Retina (tissue), 1 donor: ENCODE measurements at regions not wholly inside any gene's neighbourhood (a gene's known extent, or its start where the extent isn't known, plus 50 kb on each side); places are given as distances from the start of the nearest gene placed in this dataset.

Source experiments
- DNase-seq: peaks from one replicate; pipeline ENCODE4 v3.0.0-alpha.2; 2016

DNA sequence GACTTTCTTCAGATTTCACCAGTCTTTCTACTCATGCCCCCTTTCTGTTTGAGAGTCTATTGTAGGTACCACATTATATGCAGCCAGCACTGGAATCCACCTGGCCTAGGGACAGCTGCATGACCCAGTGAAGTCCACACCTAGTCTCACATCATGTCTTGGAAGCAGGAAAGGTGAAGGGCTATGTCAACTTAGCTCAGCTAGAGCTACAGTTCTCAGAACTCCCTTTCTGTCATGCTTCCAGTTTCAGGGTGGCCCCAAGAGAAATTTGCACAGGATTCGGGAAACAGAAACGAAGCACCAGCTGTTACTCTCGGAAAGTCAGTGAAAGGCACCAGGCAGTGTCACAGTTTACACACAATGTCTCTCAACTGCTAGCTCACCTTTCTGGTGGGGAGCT is 51.6 kb upstream of the NLRP1 start:
- no peak for DNase-seq

DNA sequence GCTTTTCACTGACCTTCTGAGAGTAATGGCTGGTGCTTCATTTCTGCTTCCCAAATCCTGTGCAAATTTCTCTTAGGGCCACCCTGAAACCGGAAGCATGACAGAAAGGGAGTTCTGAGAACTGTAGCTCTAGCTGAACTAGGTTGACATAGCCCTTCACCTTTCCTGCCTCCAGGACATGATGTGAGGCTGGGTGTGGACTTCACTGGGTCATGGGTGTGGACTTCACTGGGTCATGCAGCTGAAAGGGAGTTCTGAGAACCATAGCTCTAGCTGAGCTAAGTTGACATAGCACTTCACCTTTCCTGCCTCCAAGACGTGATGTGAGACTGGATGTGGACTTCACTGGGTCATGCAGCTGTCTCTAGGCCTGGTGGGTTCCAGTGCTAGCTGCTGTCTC is 54.3 kb upstream of the NLRP1 start:
- DNase-seq = no peak

DNA sequence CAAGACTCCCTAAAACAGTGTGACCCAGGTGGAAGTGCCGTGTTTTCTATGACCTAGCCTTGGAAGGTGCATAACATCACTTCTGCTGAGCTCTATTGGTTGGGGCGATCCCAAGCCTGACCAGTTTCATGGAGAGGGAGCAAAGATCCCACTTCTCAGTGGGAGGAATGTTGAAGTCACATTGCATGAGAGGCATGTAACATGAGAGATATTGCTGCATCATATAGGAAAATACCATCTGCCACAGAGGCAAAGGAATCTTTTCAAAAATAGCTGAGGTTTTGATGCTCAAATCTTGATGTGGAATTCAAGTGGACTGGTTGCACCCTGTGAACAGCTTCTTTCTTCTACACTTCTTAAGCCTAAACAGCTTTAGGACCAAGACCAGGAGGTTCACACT is 56.4 kb upstream of the NLRP1 start:
- no peak for DNase-seq

DNA sequence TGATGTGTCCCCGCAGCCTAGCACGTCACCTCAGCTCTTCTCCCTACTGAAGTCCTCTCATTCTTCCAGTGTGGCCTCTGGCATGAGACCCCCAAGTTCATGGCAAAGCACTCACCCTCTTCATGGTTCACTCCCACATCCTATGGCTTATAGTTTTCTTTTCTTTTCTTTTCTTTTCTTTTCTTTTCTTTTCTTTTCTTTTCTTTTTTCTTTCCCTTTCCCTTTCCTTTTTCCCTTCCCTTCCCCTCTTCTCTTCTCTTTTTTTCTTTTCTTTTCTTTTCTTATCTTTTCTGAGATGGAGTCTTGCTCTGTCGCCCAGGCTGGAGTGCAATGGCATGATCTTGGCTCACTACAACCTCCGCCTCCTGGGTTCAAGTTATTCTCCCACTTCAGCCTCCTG is 58.4 kb upstream of the NLRP1 start:
- no peak for DNase-seq

DNA sequence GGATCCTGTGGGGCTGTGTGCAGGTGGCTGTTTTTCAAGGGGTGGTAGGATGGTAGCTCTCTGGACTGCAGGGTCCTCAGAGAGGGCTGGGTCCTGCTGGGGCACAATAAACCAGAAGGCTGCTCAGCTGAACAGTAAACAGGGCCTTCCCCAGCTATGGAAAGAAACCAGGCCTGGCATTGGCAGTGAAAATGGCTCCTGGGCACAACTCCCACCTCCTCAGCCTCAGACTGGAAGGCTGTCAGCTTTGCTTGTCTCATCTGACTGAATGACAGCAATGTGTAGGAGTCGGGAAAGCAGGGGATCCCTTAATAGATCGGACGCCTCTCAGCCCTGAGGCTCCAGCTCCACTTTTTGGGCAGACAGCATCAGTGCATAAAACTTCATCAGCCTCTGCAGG is 59.8 kb upstream of the NLRP1 start:
- no peak for DNase-seq

DNA sequence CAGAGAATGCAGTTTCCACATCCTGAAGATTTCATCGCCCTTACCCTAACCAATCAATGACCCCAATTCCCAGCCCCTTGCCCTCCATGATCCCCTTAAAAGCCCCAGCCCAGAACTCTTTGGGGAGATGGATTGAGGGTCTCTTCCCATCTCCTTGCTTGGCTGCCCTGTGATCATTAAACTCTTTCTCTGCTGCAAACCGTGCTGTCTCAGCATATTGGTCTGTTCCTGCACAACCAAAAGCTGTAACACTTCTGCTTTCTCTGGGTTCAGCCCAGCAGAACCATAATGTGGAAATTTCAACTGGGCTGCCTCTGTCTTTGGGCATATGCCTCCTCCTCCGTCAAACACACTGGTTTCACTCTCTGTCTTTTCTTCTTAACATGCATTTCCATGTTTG is 67.0 kb upstream of the NLRP1 start:
- no peak for DNase-seq

DNA sequence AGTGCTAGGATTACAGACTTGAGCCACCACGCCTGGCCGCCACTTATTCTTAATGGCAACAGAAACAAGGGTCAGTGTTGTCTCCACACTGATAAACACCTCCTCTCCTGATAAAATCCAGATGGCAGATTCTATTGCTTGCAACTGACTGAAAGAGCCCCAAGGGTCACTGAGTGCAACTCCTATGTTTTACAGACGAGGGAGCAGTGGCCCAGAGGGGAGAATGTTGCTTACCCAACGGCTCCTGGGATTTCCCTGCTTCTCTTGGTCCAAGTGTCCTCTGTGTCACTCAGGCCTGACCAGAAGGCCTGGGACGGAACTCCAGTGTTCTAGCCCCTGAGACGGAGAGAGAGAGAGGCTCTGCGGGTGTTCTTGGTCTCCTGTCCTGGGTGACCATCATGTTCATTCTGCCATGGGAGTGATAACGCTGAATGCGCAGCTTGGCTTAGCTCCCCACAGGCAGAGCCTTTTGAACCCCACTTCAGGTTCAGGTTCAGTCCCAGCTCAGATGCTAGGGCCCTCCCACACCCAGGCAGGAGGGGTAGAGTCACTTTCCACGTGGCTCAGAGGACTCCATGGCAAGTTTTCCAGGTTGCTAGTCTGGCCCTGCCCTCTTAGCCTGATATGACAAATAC is 77.3 kb upstream of the NLRP1 start:
- DNase-seq = no peak

DNA sequence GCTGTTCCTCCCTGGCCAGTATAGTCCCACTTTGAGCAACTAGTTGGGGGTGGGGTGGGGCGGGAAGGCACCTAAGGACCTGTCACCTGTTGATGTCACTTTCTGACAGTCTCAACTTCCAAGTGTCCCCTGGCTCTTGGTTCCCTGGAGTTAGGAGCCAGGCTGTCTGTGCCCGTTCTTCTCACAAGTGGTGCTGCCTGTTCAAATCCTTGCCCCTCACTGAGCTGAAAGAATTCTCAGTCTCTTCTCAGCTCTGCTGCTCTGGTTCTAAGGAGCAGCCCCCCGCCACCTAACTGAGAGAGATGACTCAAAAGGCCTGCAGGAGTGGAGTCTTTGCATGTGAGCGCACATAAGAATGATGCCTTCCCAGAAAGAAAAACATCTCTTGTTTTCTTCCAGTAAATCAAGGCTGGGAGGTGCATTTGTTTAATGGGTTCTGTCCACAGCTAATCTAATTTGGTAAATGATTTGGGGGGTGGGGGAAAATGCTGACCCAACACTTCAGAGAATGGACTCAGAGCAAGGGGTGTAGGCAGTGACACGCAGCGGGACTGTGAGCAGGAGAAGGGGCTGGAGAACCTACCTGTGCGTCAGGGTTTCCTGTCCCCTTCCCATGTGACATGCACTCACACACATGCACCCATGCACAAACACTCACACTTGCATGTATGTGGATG is 78.2 kb upstream of the NLRP1 start:
- no peak for DNase-seq

DNA sequence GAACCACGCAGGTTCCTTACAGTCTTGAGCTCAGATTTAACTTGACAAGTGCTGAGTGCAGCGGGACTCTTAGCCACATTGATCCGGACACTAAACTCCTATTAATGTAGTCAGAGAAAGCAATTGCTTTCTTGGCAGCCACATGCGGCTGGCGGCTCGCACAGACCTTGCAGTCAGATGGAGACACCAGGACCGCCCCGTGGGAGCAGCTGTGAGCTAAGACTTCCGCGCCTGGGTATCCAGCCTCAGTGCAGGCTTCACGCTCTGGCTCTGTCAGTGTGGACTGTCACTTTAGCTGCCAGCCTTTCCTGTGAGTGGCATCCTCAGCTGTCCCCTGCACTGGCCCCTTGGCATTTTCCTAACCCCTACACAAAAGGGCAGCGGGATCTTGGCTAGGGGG is 80.9 kb upstream of the NLRP1 start:
- peak; percentile 73 for DNase-seq

DNA sequence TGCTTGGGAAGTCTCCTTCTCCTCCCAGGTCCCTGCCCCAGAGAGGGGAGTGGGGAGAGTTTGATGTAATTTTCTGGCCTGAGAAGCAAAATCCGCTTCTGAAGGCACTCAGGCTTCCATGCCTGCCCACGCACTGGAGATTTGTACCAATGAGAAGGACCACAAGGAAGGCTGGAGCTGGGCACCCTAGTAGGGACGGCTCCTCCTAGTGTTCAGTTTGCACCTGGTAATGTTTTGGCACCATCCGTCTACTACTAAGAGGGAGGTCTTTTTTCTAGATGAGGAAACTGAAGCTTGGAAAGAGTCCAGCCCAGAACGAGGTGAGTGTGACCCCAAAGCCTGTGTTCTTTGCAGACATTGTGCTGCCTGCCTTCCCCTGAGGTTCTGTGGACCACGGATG is 83.6 kb upstream of the NLRP1 start:
- DNase-seq = no peak

DNA sequence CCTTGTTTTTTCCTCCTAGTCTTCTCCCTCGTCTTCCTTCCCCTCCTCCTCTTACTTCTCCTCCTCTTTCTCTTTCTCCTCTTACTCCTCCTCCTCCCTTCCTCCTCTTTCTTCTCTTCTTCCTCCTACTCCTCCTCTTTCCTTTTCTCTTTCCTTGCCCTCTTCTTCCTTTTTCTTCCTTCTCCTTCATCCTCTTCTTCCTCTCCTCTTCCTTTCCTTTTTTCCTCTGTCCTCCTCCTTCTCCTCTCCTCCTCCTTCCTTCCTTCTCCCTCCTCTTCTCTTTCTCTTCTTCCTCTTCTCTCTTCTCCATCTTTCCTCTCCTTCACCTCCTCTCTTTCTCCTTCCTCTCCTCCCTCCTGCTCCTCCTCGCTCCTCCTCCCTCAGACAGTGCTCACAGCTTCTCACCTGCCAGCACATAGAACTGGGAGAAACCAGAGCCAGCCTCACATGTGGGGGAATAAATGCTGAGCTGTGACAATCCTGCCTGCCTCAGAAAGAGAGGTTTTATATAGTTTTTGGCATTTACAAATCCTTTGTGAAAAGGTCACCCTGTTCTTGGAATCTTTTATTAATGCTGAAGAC is 84.3 kb upstream of the NLRP1 start:
- DNase-seq = no peak

DNA sequence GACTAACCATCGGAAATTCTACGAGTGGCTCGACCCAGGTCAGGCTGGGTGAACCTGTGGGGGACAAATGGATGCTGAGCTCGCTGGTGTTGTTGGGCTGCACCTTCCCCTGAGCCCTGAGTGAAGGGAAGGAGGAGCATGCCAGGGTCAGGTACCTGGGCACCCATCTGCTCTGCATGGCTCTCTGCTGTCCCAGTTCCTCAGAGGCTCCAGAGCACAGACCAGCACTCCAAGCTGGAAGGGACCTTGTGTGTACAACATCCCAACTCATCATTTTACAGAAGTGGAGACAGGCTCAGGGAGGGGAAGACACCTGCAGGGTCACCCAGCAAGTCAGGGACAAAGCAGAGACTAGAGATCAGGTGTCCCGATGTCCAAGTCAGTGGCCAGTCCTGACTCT is 84.9 kb upstream of the NLRP1 start:
- DNase-seq = no peak

DNA sequence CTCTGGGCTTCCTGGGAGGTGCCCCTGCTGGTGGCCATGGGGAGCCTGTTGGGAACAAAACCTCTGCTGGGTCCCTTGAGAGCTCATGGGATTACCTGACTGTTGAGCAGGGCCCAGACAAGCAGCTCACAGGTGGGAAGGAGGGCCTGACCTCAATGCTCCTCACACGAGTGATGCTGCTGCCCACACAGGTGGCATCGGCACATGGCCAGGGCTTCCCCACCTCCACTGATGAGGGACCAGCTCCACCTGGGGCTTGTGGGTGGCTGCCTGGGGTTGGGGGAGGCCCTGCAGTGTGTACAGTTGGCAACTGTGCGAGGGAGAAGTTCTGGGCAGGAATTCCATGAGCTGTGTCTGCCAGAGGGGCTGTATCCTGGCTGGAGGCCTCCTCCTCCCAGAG is 87.8 kb upstream of the NLRP1 start:
- no peak for DNase-seq

DNA sequence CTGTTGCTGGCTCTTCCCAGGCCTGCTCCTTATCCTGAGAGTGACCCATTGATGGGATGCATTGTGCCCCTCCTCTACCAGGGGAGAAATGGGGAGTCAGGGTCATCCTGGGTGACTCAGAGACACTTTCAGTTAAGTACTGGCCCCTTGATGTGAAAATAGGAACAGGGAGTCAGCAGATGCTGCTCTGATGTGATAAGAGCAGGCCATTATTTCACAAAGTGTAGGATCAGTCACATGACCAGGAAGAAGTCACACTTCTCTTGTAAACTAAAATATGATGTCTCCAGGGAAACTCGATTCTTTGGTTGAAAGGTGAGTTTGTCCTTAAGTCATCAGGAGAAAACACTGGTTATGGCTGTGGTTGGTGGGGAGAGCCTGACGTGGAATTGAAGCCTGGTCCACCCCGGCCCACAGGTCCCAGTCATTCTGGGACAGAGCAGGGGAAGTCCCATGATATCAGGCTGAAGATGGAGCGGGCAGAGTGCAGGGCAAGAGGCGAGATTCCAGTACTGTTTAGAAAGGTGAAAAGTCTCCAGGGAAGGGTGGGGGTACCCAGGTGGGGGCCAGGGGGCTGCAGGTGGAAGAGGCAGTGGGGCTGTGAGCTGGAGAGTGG is 88.6 kb upstream of the NLRP1 start:
- DNase-seq = no peak

DNA sequence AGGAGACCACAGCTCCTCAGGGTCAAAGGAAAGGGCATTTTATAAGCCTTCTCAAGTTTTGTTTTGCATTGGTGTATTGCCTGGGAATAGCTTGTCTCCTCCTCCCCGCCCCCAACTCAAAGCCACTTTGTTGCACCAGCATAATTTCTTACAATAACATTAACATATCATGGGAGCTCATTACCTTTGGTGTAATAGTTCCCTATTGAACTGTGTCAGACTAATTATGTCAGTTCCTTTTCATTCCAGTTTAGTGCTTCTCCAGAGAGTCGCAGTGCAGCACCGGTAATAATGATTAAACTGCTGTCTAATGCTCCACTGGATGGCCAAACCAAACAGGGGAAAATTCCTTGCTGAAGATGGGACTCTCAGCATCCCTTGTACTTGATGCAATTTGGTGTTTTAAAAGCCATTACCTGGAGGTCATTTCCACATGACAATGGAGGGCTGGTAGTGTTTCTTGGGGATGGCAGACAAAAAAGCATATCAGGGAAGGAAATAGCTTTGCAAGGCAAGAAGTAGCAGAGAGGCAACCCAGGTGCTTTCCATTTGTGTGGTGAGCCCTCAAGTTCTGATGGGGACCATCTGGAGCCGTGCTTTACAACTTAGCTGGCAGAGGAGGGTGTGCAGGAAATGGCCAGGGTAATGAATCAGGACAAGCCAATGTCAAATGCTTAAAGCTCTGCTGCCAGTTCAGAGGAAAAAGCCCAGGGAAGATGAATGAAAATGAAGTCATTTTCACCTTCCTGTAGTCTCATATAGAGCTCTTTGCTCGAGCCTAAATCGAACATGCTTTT is 91.5 kb upstream of the NLRP1 start:
- peak; percentile 75 for DNase-seq

DNA sequence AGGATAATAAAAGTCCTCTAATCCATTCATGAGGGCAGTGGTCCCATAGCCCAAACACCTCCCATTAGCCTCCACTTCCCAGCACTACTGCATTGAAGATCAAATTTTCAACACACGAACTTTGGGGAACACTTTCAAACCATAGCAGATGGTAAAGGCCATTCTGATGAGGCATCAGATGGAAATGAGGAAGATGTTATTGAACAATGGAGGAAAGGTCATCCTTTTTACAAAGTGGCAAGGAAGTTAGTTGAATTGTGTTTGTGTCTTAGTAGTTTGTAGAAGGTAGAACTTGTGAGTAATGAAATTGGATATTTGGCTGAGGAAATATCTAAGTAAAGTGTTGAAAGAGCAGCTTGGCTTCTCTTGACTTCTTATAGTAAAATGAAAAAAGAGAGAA is 93.3 kb upstream of the NLRP1 start:
- DNase-seq = no peak

DNA sequence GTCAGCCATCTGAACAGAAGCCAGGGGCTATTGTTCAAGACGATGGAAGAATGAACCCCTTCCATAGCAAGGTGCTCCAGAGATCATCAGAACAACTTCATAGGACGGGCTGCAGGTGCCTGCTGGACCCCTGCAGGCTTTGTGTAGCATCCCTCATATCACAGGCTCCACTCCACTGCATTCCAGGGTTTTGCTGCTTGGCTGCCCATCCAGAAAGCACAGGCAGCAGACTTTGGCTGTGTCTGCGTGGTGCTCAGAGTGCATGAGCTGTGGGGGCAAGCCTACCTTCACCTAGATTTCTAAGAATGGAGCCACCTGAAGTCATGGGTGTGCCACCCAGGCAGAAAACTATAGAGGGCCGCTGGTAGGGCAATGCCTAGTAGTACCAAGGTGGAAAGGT is 93.9 kb upstream of the NLRP1 start:
- DNase-seq = no peak

DNA sequence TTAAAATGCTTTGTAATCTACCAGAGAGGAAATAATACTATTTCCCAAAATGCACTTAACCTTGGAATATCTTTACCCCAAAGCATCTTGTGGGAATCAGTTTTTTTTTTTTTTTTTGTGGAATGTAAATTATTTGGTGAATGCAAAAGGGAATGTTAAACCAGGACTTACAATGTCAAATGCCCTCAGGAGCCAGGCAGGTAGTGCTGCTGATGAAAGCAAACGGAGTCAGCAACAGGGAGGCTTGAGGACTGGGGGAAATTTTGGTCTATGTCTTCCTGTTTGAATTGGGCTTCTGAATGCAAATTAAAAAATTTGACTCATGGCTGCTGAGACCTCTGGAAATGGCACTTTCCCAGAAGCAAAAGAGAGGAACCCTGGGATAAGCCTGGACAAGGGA is 96.5 kb upstream of the NLRP1 start:
- no peak for DNase-seq

DNA sequence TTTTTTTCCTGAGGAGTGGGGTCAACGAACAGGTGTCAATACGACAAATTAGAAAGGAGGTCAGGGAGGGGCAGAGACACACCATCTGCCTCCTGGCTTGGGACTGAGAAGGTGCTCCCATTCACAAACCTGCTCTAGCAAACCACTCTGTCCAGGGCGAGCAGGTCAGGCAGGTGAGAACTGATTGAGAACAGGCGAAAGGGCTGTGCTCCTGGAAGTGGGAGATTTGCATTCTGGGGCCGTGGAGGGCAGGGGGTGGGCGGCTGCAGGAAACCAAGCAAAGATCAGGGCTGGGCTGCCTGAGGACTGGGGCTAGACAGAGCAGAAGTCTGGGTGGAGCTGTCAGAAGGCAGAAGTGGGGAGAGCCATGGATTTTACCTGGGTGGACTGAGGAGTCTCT is 98.9 kb upstream of the NLRP1 start:
- DNase-seq = no peak

DNA sequence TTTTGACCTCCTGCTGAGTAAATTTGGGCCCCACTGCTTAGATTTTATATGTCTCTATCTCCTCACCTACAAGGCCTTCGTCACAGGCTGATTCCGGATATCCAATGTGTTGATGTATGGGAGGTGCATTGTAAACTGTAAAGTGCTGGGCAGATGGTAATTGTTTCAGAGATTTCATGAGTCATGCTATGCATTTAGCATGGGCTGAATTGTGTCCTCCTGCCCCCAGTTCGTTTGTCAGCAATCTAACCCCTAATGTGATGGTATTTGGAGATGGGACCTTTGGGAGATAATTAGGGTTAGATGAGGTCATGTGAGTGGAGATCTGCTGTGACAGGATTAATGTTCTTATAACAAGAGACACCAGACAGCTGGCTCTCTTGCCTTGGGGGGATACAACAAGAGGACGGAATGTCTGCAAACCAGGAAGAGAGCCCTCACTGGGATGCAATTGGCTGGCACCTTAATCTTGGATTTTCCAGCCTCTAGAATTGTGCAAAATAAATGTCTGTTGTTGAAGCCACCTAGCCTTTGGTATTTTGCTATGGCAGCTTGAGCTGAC is 101.8 kb upstream of the NLRP1 start:
- peak; percentile 67 for DNase-seq

DNA sequence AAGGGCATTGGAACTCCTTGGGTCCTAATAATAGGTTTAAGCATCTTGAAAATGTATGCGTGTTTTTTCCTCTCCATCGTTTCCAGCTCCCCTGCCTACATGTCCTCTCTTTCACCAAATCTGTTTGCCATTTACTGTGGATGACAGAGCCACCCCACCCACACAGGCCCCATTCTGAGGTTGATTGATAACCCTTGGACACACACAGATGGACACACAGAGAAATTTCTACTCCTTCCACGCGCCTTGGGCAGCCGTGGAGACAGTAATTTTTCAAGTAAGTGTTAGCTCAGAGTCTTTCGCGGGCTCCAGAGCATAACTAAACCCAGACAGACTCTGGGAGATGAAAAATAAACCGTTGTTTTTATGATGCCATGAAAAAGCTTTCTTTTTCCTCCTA is 103.3 kb upstream of the NLRP1 start:
- no peak for DNase-seq

DNA sequence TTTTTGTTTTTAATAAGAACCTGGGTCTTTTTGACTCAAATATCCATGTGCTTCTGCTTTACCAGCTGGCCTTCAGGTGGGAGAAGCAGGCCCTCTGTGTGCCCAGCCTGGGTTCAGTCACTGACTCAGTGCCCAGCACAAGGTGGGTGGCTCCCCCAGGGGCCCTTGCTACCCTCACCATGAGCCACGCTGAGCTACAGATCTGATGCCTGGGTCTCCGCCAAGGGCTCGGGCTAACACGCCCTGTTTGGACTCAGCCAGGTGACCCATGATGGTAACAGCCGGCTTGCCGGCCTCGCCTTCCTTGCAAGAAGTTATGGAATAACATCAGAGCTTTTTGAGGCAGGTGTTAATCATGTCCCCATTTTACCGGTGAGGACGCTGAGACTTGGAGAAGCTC is 109.5 kb upstream of the NLRP1 start:
- no peak for DNase-seq

DNA sequence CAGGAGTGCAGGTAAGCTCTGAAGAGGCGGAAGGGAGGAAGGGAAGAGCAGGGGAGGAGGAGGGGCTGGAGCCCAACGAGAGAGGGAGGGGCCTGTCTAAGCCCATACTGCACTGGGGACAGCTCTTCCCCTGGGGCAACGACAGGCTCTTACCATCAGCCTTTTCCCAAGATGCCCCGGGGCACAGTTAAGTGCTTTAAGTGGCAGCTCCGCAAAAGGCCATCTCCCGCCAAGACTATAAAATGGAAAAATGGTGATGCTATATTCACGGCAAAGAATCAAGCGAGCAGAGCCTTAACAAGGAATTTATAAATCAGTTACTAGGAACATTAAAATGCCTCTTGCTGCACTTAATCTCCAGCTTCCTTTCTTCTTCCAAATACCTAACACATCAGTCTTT is 110.2 kb upstream of the NLRP1 start:
- peak; percentile 63 for DNase-seq
